H9 (cell line): ENCODE measurements at regions not wholly inside any gene's neighbourhood (a gene's known extent, or its start where the extent isn't known, plus 50 kb on each side); places are given as distances from the start of the nearest gene placed in this dataset.

Source experiments
- DNase-seq: peaks from one replicate; pipeline ENCODE4 v3.0.0-alpha.2; 2017
- H2AFZ ChIP-seq: one replicate; pipeline ENCODE4 v1.6.1; 2013; ENCODE audit warnings: mild to moderate bottlenecking, low read length, control low read depth, moderate library complexity
- H2AK5ac ChIP-seq: 2 replicates; pipeline ENCODE4 v1.6.1; 2013; ENCODE audit warnings: low read length, control low read depth, mixed read lengths; ENCODE audit not compliant: insufficient read length
- H2BK120ac ChIP-seq: one replicate; pipeline ENCODE4 v1.6.1; 2013; ENCODE audit warnings: low read depth, mild to moderate bottlenecking, low read length, control low read depth, inconsistent platforms; ENCODE audit not compliant: poor library complexity, severe bottlenecking
- H2BK12ac ChIP-seq: 2 replicates; pipeline ENCODE4 v1.6.1; 2013; ENCODE audit warnings: low read length, control low read depth, mixed read lengths, low read depth; ENCODE audit not compliant: insufficient read length
- H2BK15ac ChIP-seq: 2 replicates; pipeline ENCODE4 v1.6.1; 2013; ENCODE audit warnings: low read depth, low read length, control low read depth
- H2BK20ac ChIP-seq: one replicate; pipeline ENCODE4 v1.6.1; 2013; ENCODE audit warnings: low read depth, mild to moderate bottlenecking, low read length, control low read depth, inconsistent platforms; ENCODE audit not compliant: poor library complexity, severe bottlenecking
- H2BK5ac ChIP-seq: 2 replicates; pipeline ENCODE4 v1.6.1; 2013; ENCODE audit warnings: low read length, control low read depth, mixed read lengths; ENCODE audit not compliant: insufficient read length
- H3K14ac ChIP-seq: 2 replicates; pipeline ENCODE4 v1.6.1; 2013; ENCODE audit warnings: low read length, control low read depth; ENCODE audit not compliant: insufficient read depth
- H3K18ac ChIP-seq: 2 replicates; pipeline ENCODE4 v1.6.1; 2013; ENCODE audit warnings: low read depth, mild to moderate bottlenecking, mixed read lengths, low read length, control low read depth; ENCODE audit not compliant: insufficient read length
- H3K23ac ChIP-seq: 2 replicates; pipeline ENCODE4 v1.6.1; 2013; ENCODE audit warnings: low read length, control low read depth, mixed read lengths, low read depth; ENCODE audit not compliant: insufficient read length
- H3K23me2 ChIP-seq: 2 replicates; pipeline ENCODE4 v1.6.1; 2013; ENCODE audit warnings: low read depth, mild to moderate bottlenecking, mixed read lengths, low read length, control low read depth; ENCODE audit not compliant: insufficient read length, poor library complexity, severe bottlenecking
- H3K27ac ChIP-seq: 2 replicates; pipeline ENCODE4 v1.5.1; 2013; ENCODE audit warnings: low read length, control low read depth, mixed read lengths, low read depth; ENCODE audit not compliant: insufficient read length
- H3K27me3 ChIP-seq: 2 replicates; pipeline ENCODE4 v1.6.1; 2013; ENCODE audit warnings: low read length, control low read depth, inconsistent platforms; ENCODE audit not compliant: insufficient read depth
- H3K4ac ChIP-seq: 2 replicates; pipeline ENCODE4 v1.6.1; 2013; ENCODE audit warnings: low read depth, mild to moderate bottlenecking, control low read depth, inconsistent platforms, low read length, moderate library complexity
- H3K4me1 ChIP-seq: 2 replicates; pipeline ENCODE4 v1.6.1; 2013; ENCODE audit warnings: low read length, control low read depth, inconsistent platforms; ENCODE audit not compliant: insufficient read depth
- H3K4me2 ChIP-seq: 2 replicates; pipeline ENCODE4 v1.6.1; 2013; ENCODE audit warnings: low read length, control low read depth, mixed read lengths; ENCODE audit not compliant: insufficient read length, insufficient read depth
- H3K56ac ChIP-seq: 2 replicates; pipeline ENCODE4 v1.6.1; 2013; ENCODE audit warnings: low read depth, mild to moderate bottlenecking, mixed read lengths, low read length, control low read depth; ENCODE audit not compliant: insufficient read length
- H3K79me1 ChIP-seq: 2 replicates; pipeline ENCODE4 v1.6.1; 2013; ENCODE audit warnings: low read depth, mild to moderate bottlenecking, moderate library complexity, low read length, control low read depth, inconsistent platforms; ENCODE audit not compliant: insufficient read depth, poor library complexity, severe bottlenecking
- H3K79me2 ChIP-seq: 2 replicates; pipeline ENCODE4 v1.6.1; 2013; ENCODE audit warnings: low read length, control low read depth, inconsistent platforms; ENCODE audit not compliant: insufficient read depth
- H3K9ac ChIP-seq: 2 replicates; pipeline ENCODE4 v1.6.1; 2013; ENCODE audit warnings: low read length, control low read depth, mixed read lengths; ENCODE audit not compliant: insufficient read length; ENCODE audit errors: extremely low read depth
- H3K9me3 ChIP-seq: one replicate; pipeline ENCODE4 v1.6.1; 2013; ENCODE audit warnings: low read depth, low read length, inconsistent platforms; ENCODE audit not compliant: control insufficient read depth
- H3T11ph ChIP-seq: one replicate; pipeline ENCODE4 v1.6.1; 2013; ENCODE audit warnings: mild to moderate bottlenecking, low read length, control low read depth, inconsistent platforms
- H4K20me1 ChIP-seq: one replicate; pipeline ENCODE4 v1.6.1; 2013; ENCODE audit not compliant: control insufficient read depth, insufficient read length, insufficient read depth
- H4K5ac ChIP-seq: 2 replicates; pipeline ENCODE4 v1.6.1; 2013; ENCODE audit warnings: low read depth, mild to moderate bottlenecking, mixed read lengths, low read length, control low read depth; ENCODE audit not compliant: insufficient read length
- H4K8ac ChIP-seq: replicated peaks from 2 replicates; pipeline ENCODE4 v1.6.1; 2013; ENCODE audit warnings: low read length, control low read depth, mixed read lengths, low read depth; ENCODE audit not compliant: insufficient read length
- H4K91ac ChIP-seq: 2 replicates; pipeline ENCODE4 v1.6.1; 2013; ENCODE audit warnings: low read depth, mild to moderate bottlenecking, moderate library complexity, mixed read lengths, low read length, control low read depth; ENCODE audit not compliant: insufficient read length
- H3K27ac Mint-ChIP-seq, 3 experiments: 2 replicates in 2 of 3; 3 replicates in 1 of 3; pipeline ENCODE4 v1.8.0; 2020 to 2021; ENCODE audit warnings: mixed read lengths in 3 of 3, mild to moderate bottlenecking in 1 of 3, moderate library complexity in 1 of 3
- H3K27me3 Mint-ChIP-seq: 2 replicates; pipeline ENCODE4 v1.8.0; 2021; ENCODE audit warnings: low read depth, mild to moderate bottlenecking, moderate library complexity, mixed read lengths
- H3K36me3 Mint-ChIP-seq, 3 experiments: 2 replicates in 2 of 3; 3 replicates in 1 of 3; pipeline ENCODE4 v1.8.0; 2020 to 2021; ENCODE audit warnings: low read depth in 3 of 3, mixed read lengths in 3 of 3; ENCODE audit not compliant: insufficient read depth in 1 of 3
- H3K4me1 Mint-ChIP-seq, 2 experiments: 2 replicates each; pipeline ENCODE4 v1.8.0; 2020; ENCODE audit warnings: mixed read lengths in 2 of 2
- H3K4me3 Mint-ChIP-seq, 2 experiments: 2 replicates in 1 of 2; 3 replicates in 1 of 2; pipeline ENCODE4 v1.8.0; 2020 to 2021; ENCODE audit warnings: mild to moderate bottlenecking in 2 of 2, mixed read lengths in 2 of 2, moderate library complexity in 1 of 2
- H3K9me3 Mint-ChIP-seq, 2 experiments: 2 replicates in 1 of 2; 3 replicates in 1 of 2; pipeline ENCODE4 v1.8.0; 2020; ENCODE audit warnings: mild to moderate bottlenecking in 2 of 2, mixed read lengths in 2 of 2, moderate library complexity in 1 of 2
- CTCF ChIP-seq: fragments of 200-600 bp; sonication (generic); conservative IDR thresholded peaks from 3 replicates; pipeline ENCODE4 v1.8.0; 2021; ENCODE audit warnings: antibody characterized with exemption, mild to moderate bottlenecking
- WGBS: extraction: QIAGEN DNeasy Blood & Tissue Kit; methylation state at CpG from one replicate; pipeline ENCODE4 v1.1.7; 2013; ENCODE audit warnings: missing lambda C conversion rate, low lambda C conversion rate, mixed read lengths; ENCODE audit not compliant: insufficient read length; ENCODE audit errors: extremely low coverage; 5-methylcytosine and 5-hydroxymethylcytosine counted together

GRCh38 chr5:2904956-2905355 is 153.5 kb upstream of the IRX2 start:
- H3K23ac ChIP-seq = no peak overlapping the region
- H3K23me2 ChIP-seq = no peaks in the 10 kb centered on the region
- H3K27me3 ChIP-seq = no peaks in the 10 kb centered on the region
- H4K20me1 ChIP-seq = peaks cover 2% of the 10 kb centered on the region
- no peaks in the 10 kb centered on the region for H3K79me1 ChIP-seq
- no peak overlapping the region for H3K56ac ChIP-seq
- no peak overlapping the region for H3T11ph ChIP-seq
- no peak overlapping the region for H3K27ac Mint-ChIP-seq
- H3K4me1 Mint-ChIP-seq = peaks cover 12 to 13% of the 10 kb centered on the region in 2 experiments
- WGBS = no CpG with 5 or more reads among the region's 9 CpGs
- no peak overlapping the region for H4K8ac ChIP-seq
- no peak overlapping the region for H2BK20ac ChIP-seq
- H3K27ac ChIP-seq = no peak overlapping the region
- H4K5ac ChIP-seq = no peak overlapping the region
- H3K4ac ChIP-seq = no peak overlapping the region
- no peaks in the 10 kb centered on the region; a peak in 1 of 7 replicates for H3K36me3 Mint-ChIP-seq
- no peak overlapping the region for H3K14ac ChIP-seq
- no peak overlapping the region for H2BK5ac ChIP-seq
- no peak overlapping the region for H2BK15ac ChIP-seq
- no peak for TF ChIP-seq CTCF
- H2BK12ac ChIP-seq = no peak overlapping the region
- no peaks in the 10 kb centered on the region for H3K9me3 Mint-ChIP-seq
- H2AFZ ChIP-seq = no peak overlapping the region
- no peaks in the 10 kb centered on the region for H3K4me1 ChIP-seq
- H3K9me3 ChIP-seq = no peaks in the 10 kb centered on the region
- peaks cover 13% of the 10 kb centered on the region for H3K27me3 Mint-ChIP-seq
- H3K9ac ChIP-seq = no peak overlapping the region
- H3K79me2 ChIP-seq = no peaks in the 10 kb centered on the region
- no peak overlapping the region for H4K91ac ChIP-seq
- no peak overlapping the region for H3K18ac ChIP-seq
- no peak for DNase-seq
- no peak overlapping the region for H3K4me3 Mint-ChIP-seq
- H3K4me2 ChIP-seq = no peak overlapping the region
- H2AK5ac ChIP-seq = no peak overlapping the region
- H2BK120ac ChIP-seq = no peak overlapping the region
